CD4-positive, alpha-beta memory T cell (primary cell): ENCODE measurements at regions not wholly inside any gene's neighbourhood (a gene's known extent, or its start where the extent isn't known, plus 50 kb on each side); places are given as distances from the start of the nearest gene placed in this dataset.
"Not testable (repeated sequence)": the region's sequence is repeated elsewhere in the genome, so short reads cannot be mapped to it uniquely, and the experiment has no call there.

Experiments used
- CTCF ChIA-PET: fragments of 350-600 bp; sonication (Branson Sonifier 250); formaldehyde crosslinking; loops from one replicate; lab custom pipeline; 2021; ENCODE audit warnings: inconsistent platforms; ENCODE audit not compliant: partially characterized antibody; lab: Charles Lee
- POLR2A ChIA-PET: fragments of 350-600 bp; sonication (Branson Sonifier 250); formaldehyde crosslinking; loops from one replicate; lab custom pipeline; 2021; ENCODE audit not compliant: partially characterized antibody; lab: Charles Lee
- DNase-seq, 5 donors: peaks; one replicate each; pipeline versions ENCODE4 v3.0.0 to v3.0.0-alpha.2; 2020 to 2022; ENCODE audit warnings: mixed read lengths in 1 of 5
- H3K27ac ChIP-seq: one replicate; pipeline ENCODE4 v1.7.0; 2013; ENCODE audit warnings: low read depth, low read length
- H3K27me3 ChIP-seq: 2 replicates; pipeline ENCODE4 v1.7.0; 2013; ENCODE audit warnings: mild to moderate bottlenecking, low read length, moderate library complexity; ENCODE audit not compliant: insufficient read depth
- H3K36me3 ChIP-seq: 2 replicates; pipeline ENCODE4 v1.7.0; 2013; ENCODE audit warnings: mild to moderate bottlenecking, low read length, moderate library complexity; ENCODE audit not compliant: insufficient read depth
- H3K4me1 ChIP-seq: 2 replicates; pipeline ENCODE4 v1.7.0; 2013; ENCODE audit warnings: mild to moderate bottlenecking, low read length, moderate library complexity; ENCODE audit not compliant: insufficient read depth
- H3K4me3 ChIP-seq, 2 donors: one replicate each; pipeline ENCODE4 v1.7.0; 2013; ENCODE audit warnings: low read length in 2 of 2, mild to moderate bottlenecking in 1 of 2
- H3K9me3 ChIP-seq, 2 donors: one replicate each; pipeline ENCODE4 v1.7.0; 2013; ENCODE audit warnings: low read length in 2 of 2, control low read depth in 1 of 2; ENCODE audit not compliant: control insufficient read depth in 1 of 2
- H3K27ac Mint-ChIP-seq, 7 donors: one replicate each; pipeline ENCODE4 v1.8.0; 2020 to 2021; ENCODE audit warnings: mixed read lengths in 7 of 7, mild to moderate bottlenecking in 6 of 7, inconsistent platforms in 3 of 7, moderate library complexity in 3 of 7
- H3K27me3 Mint-ChIP-seq, 2 donors: one replicate each; pipeline ENCODE4 v1.8.0; 2020 to 2021; ENCODE audit warnings: mixed read lengths in 2 of 2
- H3K36me3 Mint-ChIP-seq, 2 donors: one replicate each; pipeline ENCODE4 v1.8.0; 2020 to 2021; ENCODE audit warnings: mixed read lengths in 2 of 2, inconsistent platforms in 1 of 2, mild to moderate bottlenecking in 1 of 2
- H3K4me1 Mint-ChIP-seq, 4 donors: one replicate each; pipeline ENCODE4 v1.8.0; 2020 to 2021; ENCODE audit warnings: mixed read lengths in 4 of 4, mild to moderate bottlenecking in 1 of 4
- H3K4me3 Mint-ChIP-seq, 8 donors: one replicate each; pipeline ENCODE4 v1.8.0; 2020 to 2021; ENCODE audit warnings: mixed read lengths in 8 of 8, mild to moderate bottlenecking in 7 of 8, moderate library complexity in 6 of 8, inconsistent platforms in 3 of 8
- H3K9me3 Mint-ChIP-seq, 8 donors: one replicate each; pipeline ENCODE4 v1.8.0; 2020 to 2021; ENCODE audit warnings: mixed read lengths in 8 of 8, mild to moderate bottlenecking in 5 of 8, inconsistent platforms in 3 of 8, moderate library complexity in 1 of 8
- intact Hi-C: fragments of 100-400 bp; cut with micrococcal nuclease; formaldehyde crosslinking; loops from one replicate; pipeline ENCODE4 v1.15.1; 2023

- no peaks in the 10 kb centered on the region for H3K36me3 Mint-ChIP-seq
- H3K9me3 Mint-ChIP-seq = peaks cover 0 to 4% (median 0%) of the 10 kb centered on the region in 8 donors
- ChIA-PET CTCF (interaction anchor here (0.6 kb wide), 1 partner anchor 19 kb away, joined by 4 read pairs; no protein-coding TSS in a partner anchor), POLR2A (no interaction called here)
- DNase-seq = no peak
- no peaks in the 10 kb centered on the region for H3K27me3 Mint-ChIP-seq
- H3K4me3 Mint-ChIP-seq = no peak overlapping the region
- intact Hi-C loops = no loop called here
- Histone ChIP-seq H3K9me3 (no peaks in the 10 kb centered on the region), H3K27ac (no peak overlapping the region), H3K27me3 (no peaks in the 10 kb centered on the region), H3K36me3 (no peaks in the 10 kb centered on the region), H3K4me1 (no peaks in the 10 kb centered on the region), H3K4me3 (no peak overlapping the region)
- no peak overlapping the region for H3K27ac Mint-ChIP-seq
- H3K4me1 Mint-ChIP-seq = no peaks in the 10 kb centered on the region
Measured at GRCh38 chr3:29011441-29011840, 269.4 kb upstream of the RBMS3 start.

- no peaks in the 10 kb centered on the region for H3K4me1 ChIP-seq
- ChIA-PET POLR2A (no interaction called here), CTCF (no interaction called here)
- H3K4me3 ChIP-seq = no peak overlapping the region
- no peaks in the 10 kb centered on the region for H3K36me3 Mint-ChIP-seq
- intact Hi-C loops = no loop called here
- no peak overlapping the region for H3K27ac Mint-ChIP-seq
- H3K36me3 ChIP-seq = no peaks in the 10 kb centered on the region
- H3K9me3 ChIP-seq = no peaks in the 10 kb centered on the region
- no peak overlapping the region for H3K4me3 Mint-ChIP-seq
- H3K27me3 Mint-ChIP-seq = no peaks in the 10 kb centered on the region
- H3K27ac ChIP-seq = no peak overlapping the region
- no peaks in the 10 kb centered on the region for H3K4me1 Mint-ChIP-seq
- no peak for DNase-seq
- H3K27me3 ChIP-seq = no peaks in the 10 kb centered on the region
- peaks cover 0 to 4% (median under 1%) of the 10 kb centered on the region in 8 donors for H3K9me3 Mint-ChIP-seq
Measured at GRCh38 chr3:29011966-29012365, 268.9 kb upstream of the RBMS3 start.

- H3K27me3 Mint-ChIP-seq = no peaks in the 10 kb centered on the region
- no peak overlapping the region for H3K27ac Mint-ChIP-seq
- H3K4me3 Mint-ChIP-seq = no peak overlapping the region
- no peaks in the 10 kb centered on the region for H3K36me3 Mint-ChIP-seq
- no peak overlapping the region for H3K27ac ChIP-seq
- H3K27me3 ChIP-seq = no peaks in the 10 kb centered on the region
- ChIA-PET CTCF (no interaction called here), POLR2A (no interaction called here)
- H3K4me1 Mint-ChIP-seq = no peaks in the 10 kb centered on the region
- DNase-seq = no peak
- intact Hi-C loops = no loop called here
- no peak overlapping the region for H3K4me3 ChIP-seq
- H3K36me3 ChIP-seq = no peaks in the 10 kb centered on the region
- H3K9me3 ChIP-seq = no peaks in the 10 kb centered on the region
- peaks cover 0 to 4% (median 1%) of the 10 kb centered on the region in 8 donors for H3K9me3 Mint-ChIP-seq
- no peaks in the 10 kb centered on the region for H3K4me1 ChIP-seq
Measured at GRCh38 chr3:29022976-29023375, 257.9 kb upstream of the RBMS3 start.

GRCh38 chr3:29026286-29026685 lies 254.6 kb upstream of the RBMS3 start:
- no peak for DNase-seq
- ChIA-PET CTCF (no interaction called here), POLR2A (no interaction called here)
- Histone ChIP-seq H3K27ac (no peak overlapping the region), H3K27me3 (no peaks in the 10 kb centered on the region), H3K4me3 (no peak overlapping the region), H3K9me3 (no peaks in the 10 kb centered on the region), H3K36me3 (no peaks in the 10 kb centered on the region), H3K4me1 (no peaks in the 10 kb centered on the region)
- H3K27me3 Mint-ChIP-seq = no peaks in the 10 kb centered on the region
- H3K4me1 Mint-ChIP-seq = no peaks in the 10 kb centered on the region
- no peak overlapping the region for H3K27ac Mint-ChIP-seq
- H3K36me3 Mint-ChIP-seq = no peaks in the 10 kb centered on the region
- intact Hi-C loops = no loop called here
- peaks cover 0 to 4% (median 1%) of the 10 kb centered on the region in 8 donors for H3K9me3 Mint-ChIP-seq
- no peak overlapping the region for H3K4me3 Mint-ChIP-seq

GRCh38 chr3:29026959-29027358 lies 253.9 kb upstream of the RBMS3 start:
- Mint-ChIP-seq H3K27ac (no peak overlapping the region), H3K4me3 (no peak overlapping the region), H3K9me3 (peaks cover 0 to 4% (median 1%) of the 10 kb centered on the region in 8 donors), H3K27me3 (no peaks in the 10 kb centered on the region), H3K4me1 (no peaks in the 10 kb centered on the region), H3K36me3 (no peaks in the 10 kb centered on the region)
- no peaks in the 10 kb centered on the region for H3K9me3 ChIP-seq
- no peaks in the 10 kb centered on the region for H3K36me3 ChIP-seq
- CTCF ChIA-PET = no interaction called here
- H3K4me1 ChIP-seq = no peaks in the 10 kb centered on the region
- no peaks in the 10 kb centered on the region for H3K27me3 ChIP-seq
- H3K27ac ChIP-seq = no peak overlapping the region
- H3K4me3 ChIP-seq = no peak overlapping the region
- DNase-seq = no peak
- POLR2A ChIA-PET = no interaction called here
- intact Hi-C loops = no loop called here

GRCh38 chr3:29031175-29031574 lies 249.7 kb upstream of the RBMS3 start:
- H3K9me3 ChIP-seq, H3K36me3 Mint-ChIP-seq, H3K4me1 ChIP-seq, H3K27ac Mint-ChIP-seq, intact Hi-C loops, H3K27me3 Mint-ChIP-seq, H3K27ac ChIP-seq, H3K4me1 Mint-ChIP-seq, H3K4me3 Mint-ChIP-seq, H3K9me3 Mint-ChIP-seq, H3K36me3 ChIP-seq, H3K4me3 ChIP-seq, DNase-seq, POLR2A ChIA-PET, H3K27me3 ChIP-seq, CTCF ChIA-PET: not testable (repeated sequence)

- peaks cover 0 to 6% (median under 1%) of the 10 kb centered on the region in 8 donors for H3K9me3 Mint-ChIP-seq
- ChIA-PET CTCF (no interaction called here), POLR2A (no interaction called here)
- intact Hi-C loops = no loop called here
- H3K36me3 Mint-ChIP-seq = no peaks in the 10 kb centered on the region
- no peaks in the 10 kb centered on the region for H3K27me3 Mint-ChIP-seq
- H3K4me1 ChIP-seq = no peaks in the 10 kb centered on the region
- no peaks in the 10 kb centered on the region for H3K4me1 Mint-ChIP-seq
- H3K4me3 ChIP-seq = no peak overlapping the region
- H3K27ac Mint-ChIP-seq = no peak overlapping the region
- H3K27me3 ChIP-seq = no peaks in the 10 kb centered on the region
- DNase-seq = no peak
- no peaks in the 10 kb centered on the region for H3K36me3 ChIP-seq
- no peaks in the 10 kb centered on the region for H3K9me3 ChIP-seq
- H3K27ac ChIP-seq = no peak overlapping the region
- no peak overlapping the region for H3K4me3 Mint-ChIP-seq
Measured at GRCh38 chr3:29033511-29033910, 247.4 kb upstream of the RBMS3 start.

- ChIA-PET CTCF (no interaction called here), POLR2A (no interaction called here)
- Histone ChIP-seq H3K4me1 (no peaks in the 10 kb centered on the region), H3K27me3 (no peaks in the 10 kb centered on the region), H3K27ac (no peak overlapping the region), H3K4me3 (no peak overlapping the region), H3K36me3 (no peaks in the 10 kb centered on the region), H3K9me3 (no peaks in the 10 kb centered on the region)
- no peaks in the 10 kb centered on the region for H3K36me3 Mint-ChIP-seq
- intact Hi-C loops = no loop called here
- H3K27ac Mint-ChIP-seq = no peak overlapping the region
- H3K9me3 Mint-ChIP-seq = peaks cover 0 to 28% (median 12%) of the 10 kb centered on the region in 8 donors
- H3K4me3 Mint-ChIP-seq = no peak overlapping the region
- no peaks in the 10 kb centered on the region for H3K4me1 Mint-ChIP-seq
- peaks cover 0 to 1% of the 10 kb centered on the region in 2 donors for H3K27me3 Mint-ChIP-seq
- no peak for DNase-seq
Measured at GRCh38 chr3:29050155-29050554, 230.7 kb upstream of the RBMS3 start.
